SU-DHL-6 (cell line): ENCODE measurements at regions not wholly inside any gene's neighbourhood (a gene's known extent, or its start where the extent isn't known, plus 50 kb on each side); places are given as distances from the start of the nearest gene placed in this dataset.
"Not testable (repeated sequence)": the region's sequence is repeated elsewhere in the genome, so short reads cannot be mapped to it uniquely, and the experiment has no call there.

Source experiments
- CTCF ChIP-seq: fragments of 200-600 bp; sonication (generic); IDR thresholded peaks from one replicate; pipeline ENCODE4 v1.5.1; 2017; ENCODE audit warnings: antibody characterized with exemption, mild to moderate bottlenecking, low read length, moderate library complexity; ENCODE audit not compliant: insufficient read depth, poor library complexity, severe bottlenecking
- EZH2phosphoT487 ChIP-seq: fragments of 200-600 bp; sonication (generic), shearing (Covaris generic); conservative IDR thresholded peaks from 2 replicates; pipeline ENCODE4 v1.6.1; 2018; ENCODE audit warnings: mild to moderate bottlenecking, antibody characterized with exemption, low read length, moderate library complexity, mixed read lengths

GRCh38 chr1:157423764-157424163 is 128.6 kb downstream of the FCRL5 start:
- not testable (repeated sequence) for TF ChIP-seq CTCF, EZH2phosphoT487
